ENCODE measurements at regions not wholly inside any gene's neighbourhood (a gene's known extent, or its start where the extent isn't known, plus 50 kb on each side); places are given as distances from the start of the nearest gene placed in this dataset.

DNA sequence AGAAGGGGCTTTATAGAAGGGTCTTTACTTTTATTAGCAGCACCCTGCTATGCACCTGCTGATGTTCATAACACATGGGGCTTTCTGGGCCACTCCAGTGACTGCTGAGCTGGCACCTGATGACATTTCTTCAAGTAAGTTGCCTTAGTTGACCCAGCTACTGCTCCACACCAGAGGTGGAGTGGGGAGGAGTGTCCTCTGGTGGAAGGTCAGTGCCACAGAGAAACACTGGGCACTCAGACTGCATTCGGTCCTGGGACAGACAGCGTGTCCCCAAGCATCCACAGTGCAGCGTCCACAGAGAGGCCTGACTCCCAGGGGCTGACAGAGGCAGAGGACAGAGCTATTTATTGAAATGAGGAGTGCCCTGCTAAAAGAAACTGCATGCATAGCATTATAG is 74.9 kb upstream of the NSMCE3 start:
- TF ChIP-seq ZNF174 (tag by site-specific recombination; IDR thresholded peaks at IDR 0.05): no peak
- no peak for TF ChIP-seq ZNF629 (tag by site-specific recombination; IDR thresholded peaks at IDR 0.05)
- TF ChIP-seq, protein P1, sequence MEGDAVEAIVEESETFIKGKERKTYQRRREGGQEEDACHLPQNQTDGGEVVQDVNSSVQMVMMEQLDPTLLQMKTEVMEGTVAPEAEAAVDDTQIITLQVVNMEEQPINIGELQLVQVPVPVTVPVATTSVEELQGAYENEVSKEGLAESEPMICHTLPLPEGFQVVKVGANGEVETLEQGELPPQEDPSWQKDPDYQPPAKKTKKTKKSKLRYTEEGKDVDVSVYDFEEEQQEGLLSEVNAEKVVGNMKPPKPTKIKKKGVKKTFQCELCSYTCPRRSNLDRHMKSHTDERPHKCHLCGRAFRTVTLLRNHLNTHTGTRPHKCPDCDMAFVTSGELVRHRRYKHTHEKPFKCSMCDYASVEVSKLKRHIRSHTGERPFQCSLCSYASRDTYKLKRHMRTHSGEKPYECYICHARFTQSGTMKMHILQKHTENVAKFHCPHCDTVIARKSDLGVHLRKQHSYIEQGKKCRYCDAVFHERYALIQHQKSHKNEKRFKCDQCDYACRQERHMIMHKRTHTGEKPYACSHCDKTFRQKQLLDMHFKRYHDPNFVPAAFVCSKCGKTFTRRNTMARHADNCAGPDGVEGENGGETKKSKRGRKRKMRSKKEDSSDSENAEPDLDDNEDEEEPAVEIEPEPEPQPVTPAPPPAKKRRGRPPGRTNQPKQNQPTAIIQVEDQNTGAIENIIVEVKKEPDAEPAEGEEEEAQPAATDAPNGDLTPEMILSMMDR (tag by site-specific recombination; IDR thresholded peaks at IDR 0.05): no peak
- TF ChIP-seq ZFP41 (tag by site-specific recombination; IDR thresholded peaks at IDR 0.05; ENCODE audit: borderline replicate concordance): no peak
- TF ChIP-seq, protein P2, sequence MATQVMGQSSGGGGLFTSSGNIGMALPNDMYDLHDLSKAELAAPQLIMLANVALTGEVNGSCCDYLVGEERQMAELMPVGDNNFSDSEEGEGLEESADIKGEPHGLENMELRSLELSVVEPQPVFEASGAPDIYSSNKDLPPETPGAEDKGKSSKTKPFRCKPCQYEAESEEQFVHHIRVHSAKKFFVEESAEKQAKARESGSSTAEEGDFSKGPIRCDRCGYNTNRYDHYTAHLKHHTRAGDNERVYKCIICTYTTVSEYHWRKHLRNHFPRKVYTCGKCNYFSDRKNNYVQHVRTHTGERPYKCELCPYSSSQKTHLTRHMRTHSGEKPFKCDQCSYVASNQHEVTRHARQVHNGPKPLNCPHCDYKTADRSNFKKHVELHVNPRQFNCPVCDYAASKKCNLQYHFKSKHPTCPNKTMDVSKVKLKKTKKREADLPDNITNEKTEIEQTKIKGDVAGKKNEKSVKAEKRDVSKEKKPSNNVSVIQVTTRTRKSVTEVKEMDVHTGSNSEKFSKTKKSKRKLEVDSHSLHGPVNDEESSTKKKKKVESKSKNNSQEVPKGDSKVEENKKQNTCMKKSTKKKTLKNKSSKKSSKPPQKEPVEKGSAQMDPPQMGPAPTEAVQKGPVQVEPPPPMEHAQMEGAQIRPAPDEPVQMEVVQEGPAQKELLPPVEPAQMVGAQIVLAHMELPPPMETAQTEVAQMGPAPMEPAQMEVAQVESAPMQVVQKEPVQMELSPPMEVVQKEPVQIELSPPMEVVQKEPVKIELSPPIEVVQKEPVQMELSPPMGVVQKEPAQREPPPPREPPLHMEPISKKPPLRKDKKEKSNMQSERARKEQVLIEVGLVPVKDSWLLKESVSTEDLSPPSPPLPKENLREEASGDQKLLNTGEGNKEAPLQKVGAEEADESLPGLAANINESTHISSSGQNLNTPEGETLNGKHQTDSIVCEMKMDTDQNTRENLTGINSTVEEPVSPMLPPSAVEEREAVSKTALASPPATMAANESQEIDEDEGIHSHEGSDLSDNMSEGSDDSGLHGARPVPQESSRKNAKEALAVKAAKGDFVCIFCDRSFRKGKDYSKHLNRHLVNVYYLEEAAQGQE (tag by site-specific recombination; IDR thresholded peaks at IDR 0.05): no peak
